ENCODE measurements at regions not wholly inside any gene's neighbourhood (a gene's known extent, or its start where the extent isn't known, plus 50 kb on each side); places are given as distances from the start of the nearest gene placed in this dataset.

- DNase-seq, result no peak
Measured at GRCh38 chr2:204280262-204280668, 265.0 kb upstream of the PARD3B start.

GRCh38 chr2:204282081-204282480, 263.2 kb upstream of the PARD3B start:
- no peak for DNase-seq

- DNase-seq, result no peak
Measured at GRCh38 chr2:204282525-204282924, 262.8 kb upstream of the PARD3B start.

GRCh38 chr2:204289066-204289465, 256.2 kb upstream of the PARD3B start:
- no peak for DNase-seq

GRCh38 chr2:204292439-204292838, 252.8 kb upstream of the PARD3B start:
- no peak for DNase-seq

- DNase-seq, result no peak
Measured at GRCh38 chr2:204293884-204294747, 251.2 kb upstream of the PARD3B start.

GRCh38 chr2:204298404-204298803, 246.9 kb upstream of the PARD3B start:
- no peak for DNase-seq

GRCh38 chr2:204299766-204300165, 245.5 kb upstream of the PARD3B start:
- DNase-seq, result no peak

GRCh38 chr2:204306667-204307066, 238.6 kb upstream of the PARD3B start:
- DNase-seq, result no peak

GRCh38 chr2:204312105-204312504, 233.2 kb upstream of the PARD3B start:
- DNase-seq, result no peak

GRCh38 chr2:204313256-204313655, 232.0 kb upstream of the PARD3B start:
- DNase-seq, result no peak

GRCh38 chr2:204315236-204315662, 230.0 kb upstream of the PARD3B start:
- DNase-seq, result no peak

- DNase-seq, result no peak
Measured at GRCh38 chr2:204317640-204318039, 227.6 kb upstream of the PARD3B start.

- DNase-seq, result no peak
Measured at GRCh38 chr2:204321027-204321800, 224.1 kb upstream of the PARD3B start.

- no peak for DNase-seq
Measured at GRCh38 chr2:204321910-204322751, 223.1 kb upstream of the PARD3B start.

GRCh38 chr2:204325468-204325867, 219.8 kb upstream of the PARD3B start:
- peak; percentile 24 for DNase-seq

- no peak for DNase-seq
Measured at GRCh38 chr2:204328373-204328772, 216.9 kb upstream of the PARD3B start.

- no peak for DNase-seq
Measured at GRCh38 chr2:204329016-204329415, 216.3 kb upstream of the PARD3B start.

GRCh38 chr2:204329532-204329931, 215.7 kb upstream of the PARD3B start:
- no peak for DNase-seq

GRCh38 chr2:204331180-204331579, 214.1 kb upstream of the PARD3B start:
- DNase-seq, result no peak

GRCh38 chr2:204331988-204332387, 213.3 kb upstream of the PARD3B start:
- DNase-seq, result no peak

- DNase-seq, result no peak
Measured at GRCh38 chr2:204332706-204333105, 212.6 kb upstream of the PARD3B start.

GRCh38 chr2:204333861-204334260, 211.4 kb upstream of the PARD3B start:
- DNase-seq, result no peak

Measured in activated effector memory CD4-positive, alpha-beta T cell treated with Interleukin-2 at 50 U/mL for 16 hours (primary cell).